GM18907 (cell line): ENCODE measurements at regions not wholly inside any gene's neighbourhood (a gene's known extent, or its start where the extent isn't known, plus 50 kb on each side); places are given as distances from the start of the nearest gene placed in this dataset.
"Not testable (repeated sequence)": the region's sequence is repeated elsewhere in the genome, so short reads cannot be mapped to it uniquely, and the experiment has no call there.

Source experiments
- ATAC-seq: cut with Tn5 transposase; IDR thresholded peaks from one replicate; pipeline ENCODE4 v1.9.1; 2021; ENCODE audit warnings: mild to moderate bottlenecking, moderate library complexity; ENCODE audit not compliant: unreplicated experiment

GRCh38 chr4:42282081-42282901 lies 115.0 kb upstream of the SHISA3 start:
- peak; percentile 76 for ATAC-seq

DNA sequence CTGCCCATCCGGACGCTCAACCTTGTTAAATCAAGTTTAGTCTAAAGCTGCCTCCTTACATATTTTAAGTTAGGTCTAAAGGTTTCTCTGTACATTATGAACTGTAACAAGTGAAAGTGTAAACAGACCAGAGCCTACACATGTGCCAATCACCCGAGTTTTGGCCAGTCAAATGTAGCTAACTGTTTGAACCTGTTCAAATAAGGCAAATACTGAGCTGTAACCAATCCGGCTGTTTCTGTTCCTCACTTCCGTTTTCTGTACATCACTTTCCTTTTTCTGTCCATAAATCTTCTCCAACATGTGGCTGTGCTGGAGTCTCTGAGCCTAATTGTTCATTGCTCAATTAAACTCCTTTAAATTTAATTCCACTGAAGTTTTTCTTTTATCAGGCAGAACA lies 113.3 kb upstream of the SHISA3 start:
- ATAC-seq = no peak

DNA sequence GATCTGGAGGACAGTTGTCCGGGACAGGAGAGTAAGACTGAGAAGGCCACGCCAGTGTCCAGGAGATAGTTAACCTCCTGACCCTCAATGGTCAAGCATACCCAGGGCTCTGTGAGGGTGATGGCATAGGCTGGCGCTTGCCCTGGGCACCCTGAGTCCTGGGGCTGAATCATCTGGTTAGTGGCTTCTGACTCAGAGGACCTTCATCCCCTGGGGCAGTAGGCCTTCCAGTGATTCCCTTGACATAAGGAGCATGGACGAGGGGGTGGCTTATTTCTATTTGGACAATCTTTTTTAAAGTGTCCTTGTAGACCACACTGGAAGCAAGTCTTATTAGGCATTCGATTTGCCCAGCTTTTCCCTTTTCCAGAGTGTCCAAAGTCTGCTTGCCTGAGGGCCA lies 108.4 kb upstream of the SHISA3 start:
- ATAC-seq = not testable (repeated sequence)

GRCh38 chr4:42292192-42292591 lies 105.1 kb upstream of the SHISA3 start:
- not testable (repeated sequence) for ATAC-seq

GRCh38 chr4:42293967-42294813 lies 103.1 kb upstream of the SHISA3 start:
- no peak for ATAC-seq

DNA sequence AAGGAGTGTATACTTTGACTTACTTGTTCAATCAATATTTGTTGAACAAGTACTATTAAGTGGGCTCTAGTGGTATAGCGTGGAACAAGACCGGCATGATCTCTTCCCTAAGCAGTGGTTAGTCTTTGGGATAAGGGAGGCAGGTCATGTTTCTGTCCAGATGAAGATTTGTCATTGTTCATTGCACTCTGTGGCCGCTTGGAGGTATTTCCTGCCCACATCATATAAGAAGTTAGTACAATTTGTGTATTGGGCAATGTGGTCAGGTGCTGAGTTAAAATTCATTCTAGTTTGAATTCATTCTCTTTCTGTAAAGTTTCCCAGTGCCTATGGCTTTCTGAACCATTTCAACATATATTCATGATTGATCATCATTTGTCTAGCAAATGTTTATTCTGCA lies 101.1 kb upstream of the SHISA3 start:
- ATAC-seq = no peak

DNA sequence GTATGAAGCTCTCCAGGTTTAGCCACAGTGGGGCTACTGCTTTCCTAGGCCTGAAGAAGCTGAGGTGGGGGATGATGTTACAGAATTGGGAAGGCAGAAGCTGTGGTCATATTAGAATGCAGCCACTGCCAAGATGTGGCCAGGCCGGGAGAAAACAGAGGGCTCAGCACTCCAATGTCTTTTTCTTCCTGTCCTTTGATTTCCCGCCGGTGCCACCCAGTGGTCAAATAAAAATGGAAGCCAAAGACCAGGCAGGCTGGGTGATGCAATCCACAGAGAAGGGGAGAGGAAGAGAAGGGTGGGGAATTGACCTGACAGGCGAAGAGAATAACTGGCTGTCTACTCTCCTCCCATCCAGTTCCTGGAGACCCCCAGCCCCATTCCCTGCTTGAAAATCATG lies 94.9 kb upstream of the SHISA3 start:
- peak; percentile 70 for ATAC-seq

- no peak for ATAC-seq
Measured at GRCh38 chr4:42306221-42307109, 90.8 kb upstream of the SHISA3 start.

- no peak for ATAC-seq
Measured at GRCh38 chr4:42308247-42308646, 89.0 kb upstream of the SHISA3 start.

- no peak for ATAC-seq
Measured at GRCh38 chr4:42309361-42310260, 87.7 kb upstream of the SHISA3 start.

DNA sequence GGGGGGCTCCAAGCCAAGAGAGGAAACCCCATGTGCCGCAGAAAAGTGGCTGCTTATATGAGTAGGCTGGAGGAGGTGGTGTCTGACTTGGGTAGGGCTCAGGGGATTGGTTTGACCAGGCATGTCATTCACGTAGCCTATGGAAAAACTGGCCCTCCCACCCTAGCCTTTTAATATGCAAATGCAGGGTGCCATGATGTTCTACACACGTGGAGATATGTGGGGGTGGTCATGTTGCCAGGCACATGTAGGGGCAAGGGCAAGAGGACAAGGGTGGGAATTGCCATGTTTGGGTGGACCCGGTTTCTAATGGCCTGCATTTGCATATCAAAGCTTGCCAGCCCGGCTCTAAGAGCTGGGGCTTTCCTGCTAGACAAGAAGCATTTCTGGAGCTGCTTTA lies 86.9 kb upstream of the SHISA3 start:
- ATAC-seq = no peak

GRCh38 chr4:42310806-42311205 lies 86.5 kb upstream of the SHISA3 start:
- ATAC-seq = no peak

DNA sequence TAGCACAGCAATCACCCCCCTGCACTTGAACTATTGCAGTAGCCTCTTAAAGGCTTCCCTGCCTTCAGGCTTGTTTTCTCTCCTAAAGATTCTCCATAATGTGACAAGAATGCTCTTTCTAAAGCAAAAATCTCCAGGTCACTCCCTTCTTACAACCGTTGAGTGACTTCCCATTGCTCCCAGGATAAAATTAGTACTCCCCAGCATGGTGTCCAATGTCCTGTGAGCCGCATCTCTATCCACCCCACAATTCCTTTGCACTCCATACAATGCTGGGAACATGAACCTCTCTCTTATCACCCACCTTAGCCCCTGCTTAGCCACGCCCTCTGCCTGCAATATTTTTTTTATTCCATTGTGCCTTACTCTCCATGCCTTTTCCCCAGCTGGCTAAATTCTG lies 85.7 kb upstream of the SHISA3 start:
- no peak for ATAC-seq

- not testable (repeated sequence) for ATAC-seq
Measured at GRCh38 chr4:42313420-42313819, 83.9 kb upstream of the SHISA3 start.

- no peak for ATAC-seq
Measured at GRCh38 chr4:42313872-42314271, 83.4 kb upstream of the SHISA3 start.

DNA sequence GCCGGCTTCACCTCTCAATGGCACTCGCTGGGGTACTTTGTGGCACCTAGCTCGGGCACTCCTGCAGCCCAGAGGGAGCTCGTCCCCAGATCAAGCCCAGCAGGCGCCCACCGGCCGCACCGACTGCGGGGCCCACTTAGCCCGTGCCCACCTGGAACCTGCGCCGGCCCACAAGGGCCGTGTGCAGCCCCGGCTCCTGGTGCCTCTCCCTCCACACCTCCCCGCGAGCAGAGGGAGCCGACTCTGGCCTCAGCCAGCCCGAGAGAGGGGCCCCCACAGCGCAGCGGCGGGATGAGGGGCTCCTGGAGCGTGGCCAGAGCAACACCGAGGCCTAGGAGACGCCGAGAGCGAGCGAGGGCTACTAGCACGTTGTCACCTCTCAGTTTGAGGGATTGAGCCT lies 82.1 kb upstream of the SHISA3 start:
- no peak for ATAC-seq

- no peak for ATAC-seq
Measured at GRCh38 chr4:42320822-42321388, 76.4 kb upstream of the SHISA3 start.

- no peak for ATAC-seq
Measured at GRCh38 chr4:42326040-42326439, 71.2 kb upstream of the SHISA3 start.

GRCh38 chr4:42326524-42326923 lies 70.8 kb upstream of the SHISA3 start:
- no peak for ATAC-seq

GRCh38 chr4:42327323-42327722 lies 70.0 kb upstream of the SHISA3 start:
- ATAC-seq = no peak
